DOHH2 (cell line): ENCODE measurements at regions not wholly inside any gene's neighbourhood (a gene's known extent, or its start where the extent isn't known, plus 50 kb on each side); places are given as distances from the start of the nearest gene placed in this dataset.
"Not testable (repeated sequence)": the region's sequence is repeated elsewhere in the genome, so short reads cannot be mapped to it uniquely, and the experiment has no call there.

Experiments
- H3F3A ChIP-seq: fragments of 200-600 bp; sonication (generic), shearing (Covaris generic); 2 replicates; pipeline ENCODE4 v1.6.0; 2016; ENCODE audit warnings: antibody characterized with exemption, mild to moderate bottlenecking; ENCODE audit not compliant: control insufficient read depth, insufficient read depth
- H3K27ac ChIP-seq: fragments of 200-600 bp; sonication (generic); 2 replicates; pipeline ENCODE4 v1.5.1; 2014; ENCODE audit warnings: low read depth, mild to moderate bottlenecking, low read length, moderate library complexity
- H3K27me3 ChIP-seq: fragments of 200-600 bp; sonication (generic); 2 replicates; pipeline ENCODE4 v1.6.1; 2014; ENCODE audit warnings: mild to moderate bottlenecking, low read length, mixed read lengths; ENCODE audit not compliant: control insufficient read depth
- H3K36me3 ChIP-seq: fragments of 200-600 bp; sonication (generic); 2 replicates; pipeline ENCODE4 v1.6.1; 2014; ENCODE audit warnings: mild to moderate bottlenecking, low read length, moderate library complexity, mixed read lengths; ENCODE audit not compliant: control insufficient read depth
- H3K4me1 ChIP-seq: fragments of 200-600 bp; sonication (generic); 2 replicates; pipeline ENCODE4 v1.6.1; 2014; ENCODE audit warnings: mild to moderate bottlenecking, low read length, mixed read lengths; ENCODE audit not compliant: control insufficient read depth
- H3K4me2 ChIP-seq: fragments of 200-600 bp; sonication (generic); 2 replicates; pipeline ENCODE4 v1.6.0; 2014; ENCODE audit warnings: mild to moderate bottlenecking, low read length, moderate library complexity
- H3K4me3 ChIP-seq: fragments of 200-600 bp; sonication (generic); 2 replicates; pipeline ENCODE4 v1.5.1; 2014; ENCODE audit warnings: mild to moderate bottlenecking, low read length, mixed read lengths
- H3K79me2 ChIP-seq: fragments of 200-600 bp; sonication (generic); 2 replicates; pipeline ENCODE4 v1.6.1; 2014; ENCODE audit warnings: mild to moderate bottlenecking, low read length, mixed read lengths; ENCODE audit not compliant: control insufficient read depth
- H3K9me2 ChIP-seq: fragments of 200-600 bp; sonication (generic); replicated peaks from 2 replicates; pipeline ENCODE4 v1.6.1; 2014; ENCODE audit warnings: mild to moderate bottlenecking, low read length, mixed read lengths; ENCODE audit not compliant: control insufficient read depth
- H3K9me3 ChIP-seq: fragments of 200-600 bp; sonication (generic); 2 replicates; pipeline ENCODE4 v1.6.1; 2014; ENCODE audit warnings: antibody characterized with exemption, low read length, mixed read lengths; ENCODE audit not compliant: control insufficient read depth, insufficient read depth
- H4K20me1 ChIP-seq: fragments of 200-600 bp; sonication (generic); 2 replicates; pipeline ENCODE4 v1.6.0; 2014; ENCODE audit warnings: low read depth, mild to moderate bottlenecking, antibody characterized with exemption, low read length, moderate library complexity; ENCODE audit not compliant: control insufficient read depth, insufficient read depth
- CTCF ChIP-seq: fragments of 200-600 bp; sonication (generic); IDR thresholded peaks from one replicate; pipeline ENCODE4 v1.5.1; 2014; ENCODE audit warnings: antibody characterized with exemption, mild to moderate bottlenecking, low read depth, low read length; ENCODE audit not compliant: poor library complexity, severe bottlenecking
- EZH2phosphoT487 ChIP-seq: fragments of 200-600 bp; sonication (generic); IDR thresholded peaks from 2 replicates; pipeline ENCODE4 v1.6.1; 2017; ENCODE audit warnings: borderline replicate concordance, mild to moderate bottlenecking, antibody characterized with exemption, low read length, moderate library complexity, mixed read lengths

- no peaks in the 10 kb centered on the region for H3F3A ChIP-seq
- no peaks in the 10 kb centered on the region for H3K9me2 ChIP-seq
- no peak overlapping the region for H3K4me2 ChIP-seq
- H3K27ac ChIP-seq = no peak overlapping the region
- no peaks in the 10 kb centered on the region for H3K79me2 ChIP-seq
- TF ChIP-seq CTCF (no peak), EZH2phosphoT487 (no peak)
- no peaks in the 10 kb centered on the region for H3K4me1 ChIP-seq
- no peaks in the 10 kb centered on the region for H3K36me3 ChIP-seq
- 0 out of 2 replicates have a peak, but pooled peaks cover 2% of the 10 kb centered on the region for H3K27me3 ChIP-seq
- H3K4me3 ChIP-seq = no peak overlapping the region
- no peaks in the 10 kb centered on the region for H4K20me1 ChIP-seq
- H3K9me3 ChIP-seq = no peaks in the 10 kb centered on the region
These were observed 105.2 kb upstream of the TMEM45B start for GRCh38 chr11:129710423-129710822.

- Histone ChIP-seq H3F3A (no peaks in the 10 kb centered on the region), H3K27me3 (0 out of 2 replicates have a peak, but pooled peaks cover 2% of the 10 kb centered on the region), H3K4me3 (no peak overlapping the region), H3K9me3 (no peaks in the 10 kb centered on the region), H3K79me2 (no peaks in the 10 kb centered on the region), H3K4me1 (no peaks in the 10 kb centered on the region), H3K27ac (no peak overlapping the region), H3K4me2 (no peak overlapping the region), H3K36me3 (no peaks in the 10 kb centered on the region), H3K9me2 (no peaks in the 10 kb centered on the region), H4K20me1 (no peaks in the 10 kb centered on the region)
- TF ChIP-seq EZH2phosphoT487 (no peak), CTCF (no peak)
These were observed 103.9 kb upstream of the TMEM45B start for GRCh38 chr11:129711760-129712159.

DNA sequence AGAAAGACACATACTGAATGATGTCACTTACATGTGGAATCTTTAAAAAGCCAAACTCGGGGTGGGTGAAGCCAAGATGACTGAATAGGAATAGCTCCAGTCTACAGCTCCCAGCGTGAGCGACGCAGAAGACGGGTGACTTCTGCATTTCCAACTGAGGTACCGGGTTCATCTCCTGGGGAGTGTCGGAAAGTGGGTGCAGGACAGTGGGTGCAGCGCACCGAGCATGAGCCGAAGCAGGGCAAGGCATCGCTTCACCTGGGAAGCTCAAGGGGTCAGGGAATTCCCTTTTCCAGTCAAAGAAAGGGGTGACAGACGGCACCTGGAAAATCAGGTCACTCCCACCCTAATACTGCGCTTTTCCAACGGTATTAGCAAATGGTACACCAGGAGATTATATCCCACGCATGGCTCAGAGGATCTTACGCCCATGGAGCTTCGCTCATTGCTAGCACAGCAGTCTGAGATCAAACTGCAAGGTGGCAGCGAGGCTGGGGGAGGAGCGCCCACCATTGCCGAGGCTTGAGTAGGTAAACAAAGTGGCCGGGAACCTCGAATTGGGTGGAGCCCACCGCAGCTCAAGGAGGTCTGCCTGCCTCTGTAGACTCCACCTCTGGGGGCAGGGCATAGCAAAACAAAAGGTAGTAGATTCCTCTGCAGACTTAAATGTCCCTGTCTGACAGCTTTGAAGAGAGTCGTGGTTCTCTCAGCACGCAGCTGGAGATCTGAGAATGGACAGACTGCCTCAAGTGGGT, 103.0 kb upstream of the TMEM45B start:
- H3K4me1 ChIP-seq, H3K9me3 ChIP-seq, H3K27me3 ChIP-seq, H3K27ac ChIP-seq, H3K9me2 ChIP-seq, H3K4me2 ChIP-seq, H3K4me3 ChIP-seq, H3K79me2 ChIP-seq, H4K20me1 ChIP-seq, H3K36me3 ChIP-seq, H3F3A ChIP-seq: not testable (repeated sequence)

GRCh38 chr11:129719037-129719436, 96.6 kb upstream of the TMEM45B start:
- no peaks in the 10 kb centered on the region for H3K79me2 ChIP-seq
- H3K4me3 ChIP-seq = no peak overlapping the region
- no peaks in the 10 kb centered on the region for H3K9me3 ChIP-seq
- H4K20me1 ChIP-seq = no peaks in the 10 kb centered on the region
- no peaks in the 10 kb centered on the region for H3F3A ChIP-seq
- no peaks in the 10 kb centered on the region for H3K9me2 ChIP-seq
- no peaks in the 10 kb centered on the region for H3K27me3 ChIP-seq
- no peak overlapping the region for H3K27ac ChIP-seq
- H3K36me3 ChIP-seq = no peaks in the 10 kb centered on the region
- no peak overlapping the region for H3K4me2 ChIP-seq
- H3K4me1 ChIP-seq = no peaks in the 10 kb centered on the region
- TF ChIP-seq CTCF (no peak), EZH2phosphoT487 (no peak)
